SK-N-SH (cell line): ENCODE measurements at regions not wholly inside any gene's neighbourhood (a gene's known extent, or its start where the extent isn't known, plus 50 kb on each side); places are given as distances from the start of the nearest gene placed in this dataset.

ENCODE experiments used
- CTCF ChIA-PET: fragments of 300-600, 350-600 bp; formaldehyde crosslinking; extraction: SDS; loops from one replicate; lab custom pipeline; 2021; lab: Yijun Ruan, JAX
- POLR2A ChIA-PET: fragments of 350-600 bp; sonication (Branson Sonifier 250); formaldehyde crosslinking; extraction: SDS; loops from one replicate; lab custom pipeline; 2020; ENCODE audit warnings: antibody characterized with exemption, inconsistent platforms; lab: Yijun Ruan, JAX
- DNase-seq: peaks from one replicate; pipeline ENCODE4 v3.0.0; 2012
- H2AFZ ChIP-seq: fragments of 200-600 bp; sonication (generic); 2 replicates; pipeline ENCODE4 v1.8.1; 2016; ENCODE audit warnings: antibody characterized with exemption, mild to moderate bottlenecking, low read depth
- H3F3A ChIP-seq: fragments of 200-600 bp; sonication (generic); replicated peaks from 2 replicates; pipeline ENCODE3; 2016; ENCODE audit warnings: antibody characterized with exemption, mild to moderate bottlenecking; ENCODE audit not compliant: insufficient read depth
- H3K27ac ChIP-seq, 2 experiments: fragments of 200-500 bp in 1 of 2; fragments of 200-600 bp in 1 of 2; sonication (Bioruptor generic) in 1 of 2; sonication (generic), shearing (Covaris generic) in 1 of 2; 2 replicates each; pipeline versions ENCODE4 v1.5.1 to v1.6.1; 2014 to 2016; ENCODE audit warnings: low read depth in 2 of 2, inconsistent platforms in 1 of 2, low read length in 1 of 2, mild to moderate bottlenecking in 1 of 2, mixed read lengths in 1 of 2
- H3K27me3 ChIP-seq: fragments of 200-600 bp; sonication (generic), shearing (Covaris generic); 2 replicates; pipeline ENCODE4 v1.6.1; 2016; ENCODE audit warnings: mixed run types; ENCODE audit not compliant: insufficient read depth
- H3K36me3 ChIP-seq, 2 experiments: fragments of 200-500 bp in 1 of 2; fragments of 200-600 bp in 1 of 2; sonication (Bioruptor generic) in 1 of 2; sonication (generic) in 1 of 2; replicated peaks in 1 of 2; 2 replicates each; pipeline versions ENCODE3 to v1.5.1; 2014 to 2016; ENCODE audit warnings: low read length in 1 of 2, mild to moderate bottlenecking in 1 of 2; ENCODE audit not compliant: insufficient read depth in 2 of 2, control insufficient read depth in 1 of 2
- H3K4me1 ChIP-seq, 2 experiments: fragments of 200-500 bp in 1 of 2; fragments of 200-600 bp in 1 of 2; sonication (Bioruptor generic) in 1 of 2; sonication (generic), shearing (Covaris generic) in 1 of 2; 2 replicates each; pipeline versions ENCODE4 v1.5.1 to v1.6.1; 2014 to 2016; ENCODE audit warnings: low read depth in 1 of 2, low read length in 1 of 2, mixed run types in 1 of 2; ENCODE audit not compliant: insufficient read depth in 2 of 2, control insufficient read depth in 1 of 2
- H3K4me2 ChIP-seq: fragments of 200-600 bp; sonication (generic), shearing (Covaris generic); 2 replicates; pipeline ENCODE4 v1.6.1; 2017; ENCODE audit warnings: mixed run types
- H3K4me3 ChIP-seq, 2 experiments: fragments of 200-500 bp in 1 of 2; fragments of 200-600 bp in 1 of 2; sonication (Bioruptor generic) in 1 of 2; sonication (generic), shearing (Covaris generic) in 1 of 2; 2 replicates each; pipeline versions ENCODE4 v1.5.1 to v1.8.1; 2014 to 2016; ENCODE audit warnings: low read depth in 2 of 2, inconsistent platforms in 1 of 2, low read length in 1 of 2, mild to moderate bottlenecking in 1 of 2, mixed read lengths in 1 of 2, moderate library complexity in 1 of 2
- H3K79me2 ChIP-seq: fragments of 200-600 bp; sonication (generic); 2 replicates; pipeline ENCODE4 v1.8.1; 2017; ENCODE audit warnings: mild to moderate bottlenecking; ENCODE audit not compliant: insufficient read depth
- H3K9ac ChIP-seq: fragments of 200-600 bp; sonication (generic); 2 replicates; pipeline ENCODE4 v1.6.1; 2017; ENCODE audit warnings: mixed run types
- H3K9me2 ChIP-seq: fragments of 200-600 bp; sonication (generic); 2 replicates; pipeline ENCODE4 v1.6.1; 2017; ENCODE audit warnings: mixed run types
- H3K9me3 ChIP-seq: fragments of 200-600 bp; sonication (generic); 2 replicates; pipeline ENCODE4 v1.6.1; 2017; ENCODE audit warnings: mixed run types, mild to moderate bottlenecking, moderate library complexity
- H4K20me1 ChIP-seq: fragments of 200-600 bp; sonication (generic); 2 replicates; pipeline ENCODE4 v1.6.1; 2017; ENCODE audit warnings: mild to moderate bottlenecking, mixed run types; ENCODE audit not compliant: insufficient read depth
- PBX3 ChIP-seq: IDR thresholded peaks from 2 replicates; pipeline ENCODE4; 2012
- WGBS: methylation state at CpG from one replicate; pipeline ENCODE4 v1.1.6; 2017; ENCODE audit warnings: low lambda C conversion rate; 5-methylcytosine and 5-hydroxymethylcytosine counted together

DNA sequence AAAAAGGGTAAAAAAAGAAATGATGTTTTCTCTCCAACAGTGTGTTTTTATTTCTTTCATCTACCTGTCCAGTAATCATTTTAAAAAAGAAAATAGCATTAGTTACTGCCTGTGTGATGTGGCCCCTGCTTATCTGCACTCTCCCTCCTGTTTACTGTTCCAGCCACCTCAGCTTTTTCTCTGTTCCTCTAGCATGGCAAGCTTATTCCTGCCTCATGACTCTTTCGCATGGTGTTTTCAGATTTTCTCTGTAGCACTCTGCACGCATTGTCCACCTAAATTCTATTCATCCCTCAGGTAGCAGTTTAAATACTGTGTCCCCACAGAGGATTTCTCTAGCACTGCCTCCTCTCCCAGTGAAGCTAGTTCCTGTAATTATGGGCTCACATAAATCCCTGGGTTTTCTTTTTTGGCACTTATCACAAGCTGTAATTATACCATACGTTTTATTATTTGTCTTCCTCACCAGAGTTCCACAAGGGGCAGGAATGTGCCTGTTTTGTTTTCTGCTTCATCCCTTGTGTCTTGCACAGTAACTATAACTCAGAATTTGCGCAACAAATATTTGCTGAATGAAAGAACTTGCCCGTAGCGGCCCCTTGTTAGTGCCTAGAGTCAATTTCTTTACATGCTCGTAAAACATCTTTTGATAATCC, 51.4 kb upstream of the LRIG2 start:
- no peak for TF ChIP-seq PBX3
- Histone ChIP-seq H3K36me3 (no peaks in the 10 kb centered on the region), H3K27me3 (no peaks in the 10 kb centered on the region), H3K4me3 (no peak overlapping the region), H3K27ac (no peak overlapping the region), H3K4me2 (no peak overlapping the region), H2AFZ (no peak overlapping the region), H4K20me1 (no peaks in the 10 kb centered on the region), H3K9me3 (no peaks in the 10 kb centered on the region), H3F3A (peaks cover 4% of the 10 kb centered on the region), H3K9ac (no peak overlapping the region), H3K9me2 (no peaks in the 10 kb centered on the region), H3K79me2 (no peaks in the 10 kb centered on the region), H3K4me1 (no peaks in the 10 kb centered on the region)
- WGBS: 75% methylated on average over 7 of the region's 7 CpGs
- DNase-seq: no peak
- POLR2A ChIA-PET: no interaction called here
- CTCF ChIA-PET: interaction anchor here (0.7 to 1.4 kb wide), 5 partner anchors 8 to 217 kb away, joined by 3 to 6 read pairs (median 3); no protein-coding TSS in a partner anchor
